ENCODE measurements at regions not wholly inside any gene's neighbourhood (a gene's known extent, or its start where the extent isn't known, plus 50 kb on each side); places are given as distances from the start of the nearest gene placed in this dataset.

DNA sequence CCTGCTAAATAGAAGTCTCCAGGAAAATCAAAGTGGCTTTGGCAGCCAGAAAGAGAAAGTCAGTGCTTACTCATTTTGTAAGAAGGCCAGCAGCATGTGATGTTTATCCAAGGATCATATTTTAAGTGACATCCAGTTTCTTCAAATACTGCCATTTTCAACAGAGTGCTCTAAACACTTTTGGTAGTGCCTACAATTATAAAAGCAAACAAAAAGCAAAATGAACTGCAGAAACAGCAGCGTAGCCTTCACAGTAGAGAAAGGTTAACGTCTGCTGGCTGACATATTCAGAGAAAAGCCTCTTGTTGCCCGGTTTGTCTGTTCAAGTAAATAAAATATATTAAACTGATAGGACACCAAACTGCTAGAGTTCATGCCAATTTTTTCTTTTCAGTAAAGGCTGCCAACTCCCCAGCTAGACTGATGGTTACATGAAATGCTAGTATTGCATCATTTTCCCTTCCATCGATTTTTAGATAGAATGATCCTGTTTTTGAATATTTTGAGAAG lies 705.7 kb upstream of the SLC35B3 start:
- intact Hi-C loops (cut with DNase I; ENCODE audit: low total_unique reads) = no loop called here
- no peaks in the 10 kb centered on the region for H3K4me1 ChIP-seq
- WGBS, 5 donors = 70 to 79% (median 76%) methylated on average over 4 of the region's 4 CpGs
- TF ChIP-seq POLR2A (IDR thresholded peaks at IDR 0.05) (no peak), CTCF (IDR thresholded peaks at IDR 0.05 in 8 of 11, conservative IDR thresholded peaks at IDR 0.05 in 3 of 11) (no peak), POLR2AphosphoS5 (IDR thresholded peaks at IDR 0.05) (no peak)
- no peaks in the 10 kb centered on the region for H3K36me3 ChIP-seq
- no peak for DNase-seq
- no peak overlapping the region for H3K4me3 ChIP-seq
- no peaks in the 10 kb centered on the region for H3K27me3 ChIP-seq (replicated peaks in 1 of 7)
- peaks cover 0 to 21% (median 12%) of the 10 kb centered on the region in 8 donors for H3K9me3 ChIP-seq
- H3K27ac ChIP-seq = no peak overlapping the region

GRCh38 chr6:9140172-9140571 lies 704.8 kb upstream of the SLC35B3 start:
- intact Hi-C loops (cut with DNase I; ENCODE audit: low total_unique reads) = no loop called here
- Histone ChIP-seq H3K27ac (no peak overlapping the region), H3K9me3 (peaks cover 0 to 16% (median 8%) of the 10 kb centered on the region in 8 donors), H3K4me1 (no peaks in the 10 kb centered on the region), H3K4me3 (no peak overlapping the region), H3K27me3 (replicated peaks in 1 of 7) (no peaks in the 10 kb centered on the region), H3K36me3 (no peaks in the 10 kb centered on the region)
- TF ChIP-seq POLR2A (IDR thresholded peaks at IDR 0.05) = no peak
- no peak for TF ChIP-seq CTCF (IDR thresholded peaks at IDR 0.05 in 8 of 11, conservative IDR thresholded peaks at IDR 0.05 in 3 of 11)
- TF ChIP-seq POLR2AphosphoS5 (IDR thresholded peaks at IDR 0.05) = no peak
- WGBS, 5 donors = 82 to 89% (median 87%) methylated on average over 8 of the region's 8 CpGs
- DNase-seq = no peak

- peaks cover 0 to 12% (median 3%) of the 10 kb centered on the region in 8 donors for H3K9me3 ChIP-seq
- no peaks in the 10 kb centered on the region for H3K36me3 ChIP-seq
- intact Hi-C loops (cut with DNase I; ENCODE audit: low total_unique reads) = no loop called here
- H3K4me3 ChIP-seq = no peak overlapping the region
- WGBS, 5 donors = 82 to 92% (median 88%) methylated on average over 6 of the region's 6 CpGs
- TF ChIP-seq POLR2AphosphoS5 (IDR thresholded peaks at IDR 0.05) (no peak), POLR2A (IDR thresholded peaks at IDR 0.05) (no peak), CTCF (IDR thresholded peaks at IDR 0.05 in 8 of 11, conservative IDR thresholded peaks at IDR 0.05 in 3 of 11) (no peak)
- no peaks in the 10 kb centered on the region for H3K27me3 ChIP-seq (replicated peaks in 1 of 7)
- no peak for DNase-seq
- H3K27ac ChIP-seq = no peak overlapping the region
- H3K4me1 ChIP-seq = no peaks in the 10 kb centered on the region
These were observed 704.4 kb upstream of the SLC35B3 start for GRCh38 chr6:9139746-9140145.

DNA sequence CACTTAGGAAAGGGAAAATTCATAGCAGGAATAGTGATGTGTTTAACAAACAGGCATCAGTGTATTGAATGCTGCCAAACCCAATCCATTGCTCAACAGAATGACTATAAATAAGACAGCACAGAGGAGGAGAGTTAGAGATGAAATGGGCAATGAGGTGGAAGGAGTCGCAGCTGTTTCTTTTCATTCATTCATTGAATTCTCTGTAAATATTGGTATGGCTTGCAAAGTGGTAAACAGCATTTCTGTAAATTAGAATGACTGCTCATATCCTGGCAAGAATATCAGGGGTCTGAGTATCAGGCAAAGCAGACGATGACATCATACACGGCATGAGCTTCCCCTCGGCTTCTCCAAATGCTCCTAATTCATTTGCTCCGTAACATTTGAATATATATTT lies 703.6 kb upstream of the SLC35B3 start:
- Histone ChIP-seq H3K9me3 (peaks cover 0 to 6% (median 0%) of the 10 kb centered on the region in 8 donors), H3K27me3 (replicated peaks in 1 of 7) (no peaks in the 10 kb centered on the region), H3K4me1 (no peaks in the 10 kb centered on the region), H3K36me3 (no peaks in the 10 kb centered on the region), H3K27ac (no peak overlapping the region), H3K4me3 (no peak overlapping the region)
- intact Hi-C loops (cut with DNase I; ENCODE audit: low total_unique reads) = no loop called here
- TF ChIP-seq CTCF (IDR thresholded peaks at IDR 0.05 in 8 of 11, conservative IDR thresholded peaks at IDR 0.05 in 3 of 11) (no peak), POLR2AphosphoS5 (IDR thresholded peaks at IDR 0.05) (no peak), POLR2A (IDR thresholded peaks at IDR 0.05) (no peak)
- no peak for DNase-seq
- WGBS, 5 donors = 74 to 80% (median 78%) methylated on average over 5 of the region's 5 CpGs

Data from spleen (tissue), 11 donors.